C1 segment of cervical spinal cord (tissue), 14 donors: ENCODE measurements at regions not wholly inside any gene's neighbourhood (a gene's known extent, or its start where the extent isn't known, plus 50 kb on each side); places are given as distances from the start of the nearest gene placed in this dataset.
"Not testable (repeated sequence)": the region's sequence is repeated elsewhere in the genome, so short reads cannot be mapped to it uniquely, and the experiment has no call there.

Experiments used
- DNase-seq, 14 donors: peaks; one replicate each; lab custom pipeline; 2025; lab: John Stamatoyannopoulos, UW

- no peak for DNase-seq
These were observed 147.5 kb downstream of the NFKBIZ start for GRCh38 chr3:101996832-101997231.

GRCh38 chr3:101998256-101998926 lies 149.1 kb downstream of the NFKBIZ start:
- DNase-seq = no peak

- DNase-seq = no peak
These were observed 150.0 kb downstream of the NFKBIZ start for GRCh38 chr3:101999177-101999779.

- no peak for DNase-seq
These were observed 151.4 kb downstream of the NFKBIZ start for GRCh38 chr3:102000620-102001209.

GRCh38 chr3:102002056-102002455 lies 152.7 kb downstream of the NFKBIZ start:
- no peak for DNase-seq

GRCh38 chr3:102004561-102004960 lies 155.2 kb downstream of the NFKBIZ start:
- no peak for DNase-seq

- DNase-seq = no peak
These were observed 156.2 kb downstream of the NFKBIZ start for GRCh38 chr3:102005551-102005950.

- DNase-seq = no peak
These were observed 157.6 kb downstream of the NFKBIZ start for GRCh38 chr3:102006812-102007485.

- not testable (repeated sequence) for DNase-seq
These were observed 159.1 kb downstream of the NFKBIZ start for GRCh38 chr3:102008436-102008835.

GRCh38 chr3:102016417-102016816 lies 167.1 kb downstream of the NFKBIZ start:
- no peak for DNase-seq

GRCh38 chr3:102017784-102018183 lies 168.5 kb downstream of the NFKBIZ start:
- no peak for DNase-seq

- no peak for DNase-seq
These were observed 169.2 kb downstream of the NFKBIZ start for GRCh38 chr3:102018551-102018950.

- no peak for DNase-seq
These were observed 171.4 kb downstream of the NFKBIZ start for GRCh38 chr3:102020735-102021134.

- no peak for DNase-seq
These were observed 175.1 kb downstream of the NFKBIZ start for GRCh38 chr3:102024270-102024904.

GRCh38 chr3:102025606-102026270 lies 176.4 kb downstream of the NFKBIZ start:
- no peak for DNase-seq

- DNase-seq = no peak
These were observed 177.3 kb downstream of the NFKBIZ start for GRCh38 chr3:102026656-102027055.

GRCh38 chr3:102030661-102031060 lies 181.3 kb downstream of the NFKBIZ start:
- DNase-seq = no peak

- no peak for DNase-seq
These were observed 182.5 kb downstream of the NFKBIZ start for GRCh38 chr3:102031834-102032233.

- no peak for DNase-seq
These were observed 183.4 kb downstream of the NFKBIZ start for GRCh38 chr3:102032491-102033383.

GRCh38 chr3:102034639-102035451 lies 185.5 kb downstream of the NFKBIZ start:
- no peak for DNase-seq
